PC-3 (cell line): ENCODE measurements at regions not wholly inside any gene's neighbourhood (a gene's known extent, or its start where the extent isn't known, plus 50 kb on each side); places are given as distances from the start of the nearest gene placed in this dataset.

Experiments used
- ATAC-seq: fragments of 200-7000 bp; cut with Tn5 transposase; 2 replicates; pipeline ENCODE4 v1.9.1; 2020; ENCODE audit warnings: mild to moderate bottlenecking, moderate library complexity
- BruUV-seq: library from RNA; stranded (reverse); fragments of 400-500 nt; replicated peaks from 2 replicates; lab custom pipeline; 2021; lab: Mats Ljungman, UMichigan
- CTCF ChIA-PET: fragments of 300-600 bp; sonication (Branson Sonifier 250); formaldehyde crosslinking; loops from one replicate; lab custom pipeline; 2022; ENCODE audit warnings: antibody characterized with exemption; lab: Charles Lee
- POLR2A ChIA-PET: fragments of 300-600 bp; sonication (Branson Sonifier 250); formaldehyde crosslinking; loops from one replicate; lab custom pipeline; 2022; ENCODE audit warnings: antibody characterized with exemption; ENCODE audit not compliant: unreplicated experiment; lab: Charles Lee
- DNase-seq: peaks from one replicate; pipeline ENCODE4 v3.0.0-alpha.2; 2015
- H2AFZ ChIP-seq: fragments of 300-600 bp; sonication (generic); 2 replicates; pipeline ENCODE4 v1.6.0; 2016; ENCODE audit warnings: antibody characterized with exemption, low read length
- H3F3A ChIP-seq: fragments of 300-600 bp; sonication (generic); one replicate; pipeline ENCODE4 v1.6.0; 2017; ENCODE audit warnings: antibody characterized with exemption, low read length, control low read depth, mild to moderate bottlenecking; ENCODE audit not compliant: unreplicated experiment
- H3K27ac ChIP-seq: fragments of 300-600 bp; sonication (generic); 2 replicates; pipeline ENCODE4 v1.5.1; 2016; ENCODE audit warnings: mild to moderate bottlenecking, low read length
- H3K27me3 ChIP-seq: fragments of 300-600 bp; sonication (generic); 2 replicates; pipeline ENCODE4 v1.6.1; 2016; ENCODE audit warnings: low read length, mixed read lengths
- H3K36me3 ChIP-seq: fragments of 300-600 bp; sonication (generic); 2 replicates; pipeline ENCODE4 v1.6.1; 2016; ENCODE audit warnings: low read depth, mixed run types, low read length, mixed read lengths
- H3K4me1 ChIP-seq: fragments of 300-600 bp; sonication (generic); 2 replicates; pipeline ENCODE4 v1.5.1; 2016; ENCODE audit warnings: low read length; ENCODE audit not compliant: insufficient read depth
- H3K4me2 ChIP-seq: fragments of 300-600 bp; sonication (generic); 2 replicates; pipeline ENCODE4 v1.6.0; 2016; ENCODE audit warnings: low read length
- H3K4me3 ChIP-seq: fragments of 300-600 bp; sonication (generic); 2 replicates; pipeline ENCODE4 v1.5.1; 2016; ENCODE audit warnings: mild to moderate bottlenecking, low read length, mixed read lengths
- H3K79me2 ChIP-seq: fragments of 300-600 bp; sonication (generic); 2 replicates; pipeline ENCODE4 v1.6.1; 2017; ENCODE audit warnings: low read length, mixed read lengths
- H3K9ac ChIP-seq: fragments of 300-600 bp; sonication (generic); 2 replicates; pipeline ENCODE4 v1.6.0; 2016; ENCODE audit warnings: mild to moderate bottlenecking, low read length
- H3K9me2 ChIP-seq: fragments of 300-600 bp; sonication (generic); replicated peaks from 2 replicates; pipeline ENCODE4 v1.6.1; 2016; ENCODE audit warnings: mixed run types, low read length, mixed read lengths
- H3K9me3 ChIP-seq: fragments of 300-600 bp; sonication (generic); 2 replicates; pipeline ENCODE4 v1.6.1; 2016; ENCODE audit warnings: low read length, mixed read lengths
- H4K20me1 ChIP-seq: fragments of 300-600 bp; sonication (generic); 2 replicates; pipeline ENCODE4 v1.6.1; 2016; ENCODE audit warnings: low read length, mixed read lengths
- EZH2 ChIP-seq: fragments of 300-600 bp; sonication (generic); IDR thresholded peaks from one replicate; pipeline ENCODE4 v1.6.1; 2017; ENCODE audit warnings: antibody characterized with exemption, mild to moderate bottlenecking, low read length; ENCODE audit not compliant: unreplicated experiment
- EZH2phosphoT487 ChIP-seq: fragments of 300-600 bp; sonication (generic); IDR thresholded peaks from 2 replicates; pipeline ENCODE4 v1.6.1; 2018; ENCODE audit warnings: mild to moderate bottlenecking, antibody characterized with exemption, low read length, borderline replicate concordance
- intact Hi-C: fragments of 100-400 bp; cut with micrococcal nuclease; formaldehyde crosslinking; loops from 2 replicates; pipeline ENCODE4 v1.9.0; 2023
- TF ChIP-seq, protein P1 (sequence below): fragments of 300-600 bp; sonication (generic); conservative IDR thresholded peaks from 2 replicates; pipeline ENCODE4 v1.5.1; 2017; ENCODE audit warnings: antibody characterized with exemption, low read depth, mild to moderate bottlenecking, low read length

- TF ChIP-seq EZH2phosphoT487, result no peak
- no peak for TF ChIP-seq EZH2
- TF ChIP-seq, protein P1, sequence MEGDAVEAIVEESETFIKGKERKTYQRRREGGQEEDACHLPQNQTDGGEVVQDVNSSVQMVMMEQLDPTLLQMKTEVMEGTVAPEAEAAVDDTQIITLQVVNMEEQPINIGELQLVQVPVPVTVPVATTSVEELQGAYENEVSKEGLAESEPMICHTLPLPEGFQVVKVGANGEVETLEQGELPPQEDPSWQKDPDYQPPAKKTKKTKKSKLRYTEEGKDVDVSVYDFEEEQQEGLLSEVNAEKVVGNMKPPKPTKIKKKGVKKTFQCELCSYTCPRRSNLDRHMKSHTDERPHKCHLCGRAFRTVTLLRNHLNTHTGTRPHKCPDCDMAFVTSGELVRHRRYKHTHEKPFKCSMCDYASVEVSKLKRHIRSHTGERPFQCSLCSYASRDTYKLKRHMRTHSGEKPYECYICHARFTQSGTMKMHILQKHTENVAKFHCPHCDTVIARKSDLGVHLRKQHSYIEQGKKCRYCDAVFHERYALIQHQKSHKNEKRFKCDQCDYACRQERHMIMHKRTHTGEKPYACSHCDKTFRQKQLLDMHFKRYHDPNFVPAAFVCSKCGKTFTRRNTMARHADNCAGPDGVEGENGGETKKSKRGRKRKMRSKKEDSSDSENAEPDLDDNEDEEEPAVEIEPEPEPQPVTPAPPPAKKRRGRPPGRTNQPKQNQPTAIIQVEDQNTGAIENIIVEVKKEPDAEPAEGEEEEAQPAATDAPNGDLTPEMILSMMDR, result no peak
- no peaks in the 10 kb centered on the region for H3K4me1 ChIP-seq
Observed at GRCh38 chr15:94653071-94653470, 421.7 kb downstream of the MCTP2 start.

DNA sequence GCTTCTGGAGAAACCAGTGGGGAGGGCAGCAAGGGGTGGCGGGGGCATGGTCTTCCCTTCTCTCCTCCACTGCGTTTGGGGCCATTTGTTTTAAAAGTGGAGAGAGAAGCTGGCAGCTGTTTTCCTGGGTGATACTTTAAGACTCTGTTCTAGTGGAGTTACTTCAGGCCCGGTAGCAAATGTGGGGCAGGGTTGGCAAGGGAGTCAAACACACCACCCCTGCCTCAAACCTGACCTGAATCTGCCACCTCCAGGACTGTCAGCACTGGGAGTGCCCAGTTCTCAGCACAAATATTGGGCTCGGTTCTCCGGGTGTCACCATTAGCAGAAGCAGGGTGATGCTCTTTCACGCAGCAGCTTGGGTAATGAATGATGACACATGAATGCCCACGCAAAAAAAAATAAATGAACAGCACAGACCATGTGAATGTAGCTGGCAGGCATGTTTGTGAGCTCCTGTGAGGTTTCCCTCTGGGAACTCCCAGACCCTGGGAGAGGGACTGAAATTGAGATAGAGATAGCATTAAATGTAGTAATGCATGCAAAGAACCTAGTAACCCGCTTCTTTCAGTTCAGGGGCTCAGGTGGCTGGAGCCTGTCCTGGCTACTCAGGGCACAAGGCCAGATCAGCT, 424.0 kb downstream of the MCTP2 start:
- no peak for DNase-seq
- ChIA-PET CTCF (no interaction called here), POLR2A (no interaction called here)
- no TSS peak for BruUV-seq
- no peak overlapping the region for H3K4me2 ChIP-seq
- TF ChIP-seq EZH2phosphoT487, result no peak
- TF ChIP-seq, protein P1, result no peak
- TF ChIP-seq EZH2, result no peak
- H3K4me1 ChIP-seq, result no peaks in the 10 kb centered on the region
- no peak overlapping the region for H2AFZ ChIP-seq
- no peak overlapping the region for H3K9ac ChIP-seq
- peaks cover 57% of the 10 kb centered on the region for H3K27me3 ChIP-seq
- H3K4me3 ChIP-seq, result no peak overlapping the region
- no peaks in the 10 kb centered on the region for H4K20me1 ChIP-seq
- no peaks in the 10 kb centered on the region for H3K9me3 ChIP-seq
- no peaks in the 10 kb centered on the region for H3F3A ChIP-seq
- intact Hi-C loops, result no loop called here
- H3K9me2 ChIP-seq, result no peaks in the 10 kb centered on the region
- no peak overlapping the region for H3K27ac ChIP-seq
- H3K36me3 ChIP-seq, result no peaks in the 10 kb centered on the region
- no peaks in the 10 kb centered on the region for H3K79me2 ChIP-seq
- ATAC-seq, result no peak

More at GRCh38 chr15:94653071-94653470, 421.7 kb downstream of the MCTP2 start:
- Histone ChIP-seq H3K36me3 (no peaks in the 10 kb centered on the region), H3K4me2 (no peak overlapping the region), H3K4me3 (no peak overlapping the region), H3K9me3 (no peaks in the 10 kb centered on the region), H3K9ac (no peak overlapping the region), H4K20me1 (no peaks in the 10 kb centered on the region), H3K27me3 (peaks cover 70% of the 10 kb centered on the region), H3F3A (no peaks in the 10 kb centered on the region), H3K79me2 (no peaks in the 10 kb centered on the region), H3K9me2 (no peaks in the 10 kb centered on the region), H2AFZ (no peak overlapping the region), H3K27ac (no peak overlapping the region)
- DNase-seq (no peak), ATAC-seq (no peak)
- ChIA-PET POLR2A (no interaction called here), CTCF (no interaction called here)
- BruUV-seq, result no TSS peak
- intact Hi-C loops, result no loop called here

DNA sequence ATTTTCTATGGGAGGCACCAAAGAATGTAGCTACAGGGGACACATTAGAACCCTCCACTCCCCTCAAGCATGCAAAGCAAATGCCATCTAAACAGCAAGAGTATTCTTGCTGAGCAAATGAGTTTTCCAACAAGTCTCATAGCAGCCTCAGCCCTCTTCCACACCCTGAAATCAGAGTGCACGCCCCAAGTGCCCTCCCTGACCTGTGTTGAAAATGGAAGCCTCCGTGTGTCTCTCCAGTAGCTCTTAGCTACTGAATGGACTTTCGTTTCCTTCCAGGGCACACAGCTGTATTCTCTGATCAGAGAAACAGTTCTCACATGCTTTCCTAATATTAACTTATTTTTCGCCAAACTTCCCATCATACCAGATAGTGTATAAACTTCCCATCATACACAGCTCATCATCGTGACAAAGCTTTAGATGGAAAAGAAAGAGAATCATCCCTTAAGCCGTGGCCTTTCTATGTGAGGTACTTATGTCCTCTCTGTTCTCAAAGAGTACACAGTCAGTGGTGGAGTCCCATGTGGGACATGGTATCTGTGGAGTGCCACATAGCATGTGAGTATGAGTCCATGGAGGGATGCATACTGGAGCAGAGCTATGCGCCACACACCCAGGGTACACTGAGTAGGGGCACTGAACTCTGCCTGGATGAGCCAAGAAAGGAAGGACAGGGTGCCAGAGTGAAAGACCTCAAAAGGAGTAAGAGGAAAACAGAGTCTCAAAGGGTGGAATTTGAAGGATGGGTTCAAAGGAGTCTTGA, 434.5 kb downstream of the MCTP2 start:
- Histone ChIP-seq H3K9me3 (no peaks in the 10 kb centered on the region), H3K36me3 (no peaks in the 10 kb centered on the region), H3K9ac (no peak overlapping the region), H3F3A (no peaks in the 10 kb centered on the region), H3K79me2 (no peaks in the 10 kb centered on the region), H3K27me3 (peaks cover 51% of the 10 kb centered on the region), H3K4me1 (no peaks in the 10 kb centered on the region), H2AFZ (no peak overlapping the region), H3K4me3 (no peak overlapping the region), H3K27ac (no peak overlapping the region), H3K9me2 (no peaks in the 10 kb centered on the region), H4K20me1 (no peaks in the 10 kb centered on the region), H3K4me2 (no peak overlapping the region)
- TF ChIP-seq EZH2phosphoT487, result no peak
- TF ChIP-seq, protein P1, result no peak
- intact Hi-C loops, result no loop called here
- no peak for DNase-seq
- POLR2A ChIA-PET, result no interaction called here
- BruUV-seq, result no TSS peak
- CTCF ChIA-PET, result no interaction called here
- no peak for ATAC-seq
